ENCODE measurements at regions not wholly inside any gene's neighbourhood (a gene's known extent, or its start where the extent isn't known, plus 50 kb on each side); places are given as distances from the start of the nearest gene placed in this dataset.

DNA sequence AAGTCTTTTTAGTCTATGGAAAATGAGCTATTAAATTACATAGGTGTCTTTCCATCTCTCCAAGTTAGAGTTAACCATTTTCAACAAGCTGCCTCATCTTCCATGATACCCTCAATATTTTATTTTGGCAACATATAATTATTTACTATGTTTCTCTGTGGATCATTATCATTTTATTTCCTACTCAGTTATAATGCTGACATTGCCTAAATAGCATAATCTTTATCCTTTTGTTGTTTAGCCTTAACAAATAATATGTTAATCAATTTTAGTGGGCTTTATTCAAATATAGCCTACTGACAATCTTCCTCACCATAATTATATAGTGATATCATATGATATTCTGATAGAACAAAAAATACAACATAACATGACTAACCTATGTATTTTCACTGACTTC lies 1044.8 kb upstream of the FOXG1 start:
- no peak overlapping the region for H3K4me3 ChIP-seq (ENCODE audit: low read depth, low read length)
- no peak for DNase-seq
- H3K27me3 ChIP-seq (replicated peaks; ENCODE audit: control insufficient read depth, insufficient read depth, low read length), result no peaks in the 10 kb centered on the region
- H3K4me1 ChIP-seq, result no peaks in the 10 kb centered on the region
- POLR2A ChIA-PET, result no interaction called here
- peaks cover 12% of the 10 kb centered on the region for H3K9me3 Mint-ChIP-seq (ENCODE audit: unreplicated experiment)
- H3K27ac Mint-ChIP-seq (ENCODE audit: unreplicated experiment), result no peak overlapping the region
- no peaks in the 10 kb centered on the region for H3K36me3 ChIP-seq (ENCODE audit: control insufficient read depth, insufficient read depth, low read length)
- no peak for TF ChIP-seq CTCF (IDR thresholded peaks at IDR 0.05; ENCODE audit: insufficient read depth in 1 of 2, low read depth in 1 of 2, low read length in 1 of 2, severe bottlenecking in 1 of 2, unreplicated experiment in 1 of 2)
- BruUV-seq (replicated peaks), result no TSS peak
- CTCF ChIA-PET, result no interaction called here
- intact Hi-C loops (cut with micrococcal nuclease; ENCODE audit: unreplicated experiment), result no loop called here
- no peaks in the 10 kb centered on the region for H3K4me1 Mint-ChIP-seq (ENCODE audit: low read depth, unreplicated experiment)
- H3K36me3 Mint-ChIP-seq (ENCODE audit: insufficient read depth, unreplicated experiment), result no peaks in the 10 kb centered on the region
- no peaks in the 10 kb centered on the region for H3K9me3 ChIP-seq
- H3K4me3 Mint-ChIP-seq (ENCODE audit: unreplicated experiment), result no peak overlapping the region
- H3K27me3 Mint-ChIP-seq (ENCODE audit: insufficient read depth, unreplicated experiment), result no peaks in the 10 kb centered on the region

- no TSS peak for BruUV-seq (replicated peaks)
- intact Hi-C loops (cut with micrococcal nuclease; ENCODE audit: unreplicated experiment), result no loop called here
- no peaks in the 10 kb centered on the region for H3K9me3 ChIP-seq
Observed at GRCh38 chr14:27725482-27725881, 1041.1 kb upstream of the FOXG1 start.

DNA sequence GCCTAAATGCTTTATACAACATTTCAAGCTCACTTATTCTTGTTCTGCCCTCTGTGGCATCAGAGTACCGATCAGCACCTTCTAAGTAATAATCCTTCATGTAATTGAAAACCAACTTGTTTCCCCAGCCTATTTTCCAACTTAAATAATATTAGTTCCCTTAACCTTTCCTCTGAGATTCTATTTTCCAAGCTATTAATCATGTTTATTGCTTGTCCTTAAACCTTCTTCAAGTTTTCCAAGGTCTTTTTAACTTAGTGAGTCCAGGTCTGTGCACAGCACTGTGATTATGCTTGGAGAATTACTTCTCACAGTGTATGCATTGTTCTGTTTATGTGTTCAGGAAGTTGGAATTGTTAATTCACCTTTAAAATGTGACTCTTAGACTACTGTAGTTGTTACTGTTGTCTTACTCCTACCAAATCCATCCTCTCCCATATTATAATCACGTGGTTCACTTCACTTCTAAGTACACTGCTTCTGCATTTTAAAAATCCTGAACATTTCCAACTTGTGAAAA lies 1039.3 kb upstream of the FOXG1 start:
- H3K9me3 ChIP-seq, result no peaks in the 10 kb centered on the region
- POLR2A ChIA-PET, result no interaction called here
- H3K27ac Mint-ChIP-seq (ENCODE audit: unreplicated experiment), result no peak overlapping the region

More at GRCh38 chr14:27725482-27725881, 1041.1 kb upstream of the FOXG1 start:
- Histone ChIP-seq H3K36me3 (ENCODE audit: control insufficient read depth, insufficient read depth, low read length) (no peaks in the 10 kb centered on the region), H3K4me3 (ENCODE audit: low read depth, low read length) (no peak overlapping the region), H3K4me1 (no peaks in the 10 kb centered on the region), H3K27me3 (replicated peaks; ENCODE audit: control insufficient read depth, insufficient read depth, low read length) (no peaks in the 10 kb centered on the region)
- no peak for DNase-seq
- POLR2A ChIA-PET, result no interaction called here
- Mint-ChIP-seq H3K4me3 (ENCODE audit: unreplicated experiment) (no peak overlapping the region), H3K27ac (ENCODE audit: unreplicated experiment) (no peak overlapping the region), H3K27me3 (ENCODE audit: insufficient read depth, unreplicated experiment) (no peaks in the 10 kb centered on the region), H3K4me1 (ENCODE audit: low read depth, unreplicated experiment) (no peaks in the 10 kb centered on the region), H3K36me3 (ENCODE audit: insufficient read depth, unreplicated experiment) (no peaks in the 10 kb centered on the region), H3K9me3 (ENCODE audit: unreplicated experiment) (no peaks in the 10 kb centered on the region)
- no peak for TF ChIP-seq CTCF (IDR thresholded peaks at IDR 0.05; ENCODE audit: insufficient read depth in 1 of 2, low read depth in 1 of 2, low read length in 1 of 2, severe bottlenecking in 1 of 2, unreplicated experiment in 1 of 2)
- CTCF ChIA-PET, result no interaction called here

More for the DNA sequence above, 1039.3 kb upstream of the FOXG1 start:
- Histone ChIP-seq H3K4me3 (ENCODE audit: low read depth, low read length) (no peak overlapping the region), H3K4me1 (no peaks in the 10 kb centered on the region), H3K27me3 (replicated peaks; ENCODE audit: control insufficient read depth, insufficient read depth, low read length) (no peaks in the 10 kb centered on the region), H3K36me3 (ENCODE audit: control insufficient read depth, insufficient read depth, low read length) (no peaks in the 10 kb centered on the region)
- intact Hi-C loops (cut with micrococcal nuclease; ENCODE audit: unreplicated experiment), result no loop called here
- Mint-ChIP-seq H3K36me3 (ENCODE audit: insufficient read depth, unreplicated experiment) (no peaks in the 10 kb centered on the region), H3K4me1 (ENCODE audit: low read depth, unreplicated experiment) (no peaks in the 10 kb centered on the region), H3K4me3 (ENCODE audit: unreplicated experiment) (no peak overlapping the region), H3K27me3 (ENCODE audit: insufficient read depth, unreplicated experiment) (no peaks in the 10 kb centered on the region), H3K9me3 (ENCODE audit: unreplicated experiment) (no peaks in the 10 kb centered on the region)
- BruUV-seq (replicated peaks), result no TSS peak
- DNase-seq, result no peak
- TF ChIP-seq CTCF (IDR thresholded peaks at IDR 0.05; ENCODE audit: insufficient read depth in 1 of 2, low read depth in 1 of 2, low read length in 1 of 2, severe bottlenecking in 1 of 2, unreplicated experiment in 1 of 2), result no peak
- CTCF ChIA-PET, result no interaction called here

Measured in Caco-2 (cell line).